NCI-H526 (cell line): ENCODE measurements at regions not wholly inside any gene's neighbourhood (a gene's known extent, or its start where the extent isn't known, plus 50 kb on each side); places are given as distances from the start of the nearest gene placed in this dataset.

Experiments
- DNase-seq, 2 experiments: peaks; one replicate each; lab custom pipeline; 2025; lab: John Stamatoyannopoulos, UW

- DNase-seq: no peak
Measured at GRCh38 chr6:51398793-51399192, 580.1 kb downstream of the TFAP2B start.

DNA sequence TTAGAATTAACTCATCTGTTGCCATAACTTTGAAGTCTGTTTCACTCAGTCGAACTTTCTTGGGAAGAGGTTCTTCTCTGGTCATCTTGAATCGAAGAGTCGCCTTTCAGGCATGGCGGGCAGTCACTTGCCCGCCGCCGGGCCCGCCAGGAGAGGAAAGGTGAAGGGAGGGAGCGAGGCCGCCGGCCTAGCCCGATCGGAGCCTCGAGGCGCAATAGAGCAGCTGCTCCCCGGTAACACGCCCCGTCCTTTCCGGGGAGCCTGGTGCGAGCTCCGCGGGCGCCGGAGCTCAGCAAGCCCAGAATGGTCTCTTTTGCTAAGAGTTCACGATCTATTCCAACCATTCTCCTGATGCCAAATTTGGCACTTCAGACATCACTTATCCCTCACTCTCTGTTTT, 591.8 kb downstream of the TFAP2B start:
- DNase-seq: no peak

GRCh38 chr6:51411496-51412125, 592.9 kb downstream of the TFAP2B start:
- DNase-seq: peak; percentile 58

GRCh38 chr6:51414361-51414760, 595.7 kb downstream of the TFAP2B start:
- DNase-seq: no peak

GRCh38 chr6:51415501-51415900, 596.8 kb downstream of the TFAP2B start:
- DNase-seq: no peak

DNA sequence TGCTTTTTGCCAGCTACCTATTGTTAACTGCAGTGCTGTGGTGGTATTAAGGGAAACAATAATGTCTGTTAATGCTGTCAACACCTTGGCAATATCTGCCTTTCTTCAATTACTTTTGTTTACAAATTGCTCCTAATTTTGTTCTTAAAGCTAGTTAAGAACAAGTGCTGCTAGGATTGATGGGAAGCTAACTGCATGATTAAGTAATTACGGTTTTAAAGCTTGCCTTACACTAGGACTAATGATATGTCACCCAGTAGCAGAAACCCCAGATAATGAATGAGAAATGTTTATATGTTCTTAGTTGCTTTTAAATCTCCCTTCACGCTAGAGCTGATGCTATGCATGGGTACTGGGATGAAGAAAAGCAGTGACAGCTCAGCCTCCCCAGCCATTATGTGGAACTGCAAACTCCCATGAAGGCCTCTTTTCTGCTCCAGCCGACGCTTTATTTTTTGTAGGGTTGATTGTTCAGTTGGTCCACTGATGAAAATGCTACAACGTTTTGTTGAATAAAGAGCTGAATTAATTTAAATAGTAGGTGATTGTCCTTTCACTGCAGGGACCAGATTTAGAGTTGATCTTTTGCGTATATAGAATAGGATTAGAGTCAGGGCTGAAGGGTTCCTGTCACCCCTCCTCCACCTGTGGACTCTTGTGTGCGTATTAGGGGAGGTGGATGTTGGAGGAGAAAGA, 610.5 kb downstream of the TFAP2B start:
- no peak for DNase-seq

DNA sequence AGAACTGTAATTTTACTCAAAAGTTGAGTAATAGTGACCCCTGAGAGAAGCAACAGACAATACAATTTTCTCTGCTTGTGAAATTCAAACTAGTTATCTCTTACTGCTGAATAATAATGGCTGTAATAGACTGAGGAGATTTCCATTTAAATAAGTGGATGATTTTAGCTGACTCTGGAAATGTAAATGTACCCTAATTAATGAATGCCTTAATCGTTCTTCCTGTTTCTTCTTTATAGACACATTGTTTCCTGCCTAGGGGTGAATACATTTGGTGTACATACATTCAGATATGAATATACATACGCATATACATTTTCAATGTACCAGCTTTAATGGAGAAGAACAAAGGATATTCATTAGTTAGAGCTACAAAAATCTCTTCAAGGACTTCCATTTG, 611.9 kb downstream of the TFAP2B start:
- DNase-seq: no peak

GRCh38 chr6:51432481-51432880, 613.8 kb downstream of the TFAP2B start:
- no peak for DNase-seq

DNA sequence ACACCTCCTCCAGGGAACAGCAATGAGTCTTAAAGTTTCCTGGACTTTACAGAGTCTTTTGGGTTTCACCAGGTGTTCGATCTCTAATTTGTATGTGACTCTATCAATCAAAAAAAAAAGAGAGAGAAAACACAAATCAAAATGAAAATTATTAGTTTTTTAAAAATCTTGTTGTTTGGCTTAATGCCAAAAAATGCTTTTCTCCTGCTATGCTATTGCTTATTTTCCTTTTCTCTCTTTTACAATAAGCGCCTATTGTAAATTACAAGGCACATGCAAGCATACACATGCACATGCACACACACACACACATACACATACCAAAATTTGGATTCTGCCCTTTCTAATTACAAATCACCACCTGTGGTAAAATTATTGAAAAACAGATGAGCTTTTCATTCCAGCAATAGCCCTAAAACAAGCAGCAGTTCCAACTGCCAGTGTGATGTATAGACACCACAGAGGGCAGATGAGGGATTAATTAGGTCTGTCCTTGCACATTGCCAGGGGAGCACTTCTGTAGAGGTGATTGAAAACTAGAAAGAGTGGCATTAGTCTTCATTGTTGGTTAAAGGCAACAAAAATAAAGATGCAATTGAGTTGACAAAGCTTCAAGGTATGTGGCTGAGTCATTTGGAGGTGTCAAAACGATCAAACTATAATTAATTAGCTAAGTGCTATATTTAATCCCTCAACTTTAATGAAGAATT, 631.7 kb downstream of the TFAP2B start:
- DNase-seq: no peak

- no peak for DNase-seq
Measured at GRCh38 chr6:51450958-51451357, 632.3 kb downstream of the TFAP2B start.

- DNase-seq: peak in 1 of 2 experiments; percentile 42
Measured at GRCh38 chr6:51456282-51456681, 631.1 kb downstream of the PKHD1 start.

DNA sequence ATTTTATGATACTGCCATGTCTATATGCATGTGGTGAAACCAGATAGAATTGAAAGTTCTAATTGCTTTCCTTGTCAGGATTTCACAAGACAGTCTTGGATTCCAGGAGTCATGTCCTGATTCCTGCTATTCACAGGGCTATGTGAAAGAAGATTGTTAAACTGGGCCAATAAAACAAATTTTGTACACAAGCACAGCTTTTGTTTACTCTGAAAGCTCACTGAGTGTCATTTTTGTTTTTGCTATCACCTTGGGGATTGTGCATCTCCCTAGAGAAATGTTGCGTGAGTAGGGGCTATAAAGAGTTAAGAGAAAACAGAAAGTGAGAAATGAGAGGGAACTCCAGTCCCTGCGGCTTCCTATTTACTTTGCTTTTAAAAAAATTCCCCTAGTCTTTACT, 627.5 kb downstream of the PKHD1 start:
- no peak for DNase-seq

DNA sequence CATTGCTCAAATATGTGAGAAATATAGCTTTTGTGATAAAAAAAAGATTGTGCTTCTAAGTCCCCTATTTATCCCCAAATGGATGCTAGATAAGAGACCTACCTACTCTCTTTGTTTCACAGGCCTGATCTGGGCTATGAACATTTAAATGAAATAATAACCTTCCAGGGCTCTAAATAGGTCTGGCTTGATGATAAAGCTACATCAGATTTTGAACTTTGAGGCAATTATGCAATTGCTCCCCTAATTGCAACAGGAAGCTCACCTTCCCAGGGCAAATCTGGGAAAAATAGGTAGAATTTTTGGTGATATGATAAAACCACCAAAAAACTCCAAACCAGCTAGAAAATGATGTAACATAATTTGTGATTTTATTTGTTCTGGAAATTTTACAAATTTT, 624.5 kb downstream of the PKHD1 start:
- DNase-seq: no peak

DNA sequence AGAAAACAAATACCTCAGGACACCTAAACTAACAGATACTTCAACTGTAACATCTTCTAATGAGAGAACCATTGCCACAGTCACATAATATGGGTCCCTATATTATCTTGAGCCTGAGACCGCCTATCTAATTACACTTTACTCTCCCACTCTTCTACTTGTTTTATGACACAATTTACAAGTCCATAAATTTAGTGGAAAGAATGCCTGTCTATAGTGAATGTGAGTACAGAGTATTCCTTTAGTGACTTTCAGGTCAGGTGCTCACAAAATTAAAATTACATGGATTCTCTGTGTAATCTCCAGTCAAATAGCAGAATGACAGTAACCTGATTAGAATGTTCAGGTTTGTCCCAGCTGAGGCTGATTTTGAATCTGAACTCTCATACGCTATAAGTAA, 624.1 kb downstream of the PKHD1 start:
- no peak for DNase-seq

DNA sequence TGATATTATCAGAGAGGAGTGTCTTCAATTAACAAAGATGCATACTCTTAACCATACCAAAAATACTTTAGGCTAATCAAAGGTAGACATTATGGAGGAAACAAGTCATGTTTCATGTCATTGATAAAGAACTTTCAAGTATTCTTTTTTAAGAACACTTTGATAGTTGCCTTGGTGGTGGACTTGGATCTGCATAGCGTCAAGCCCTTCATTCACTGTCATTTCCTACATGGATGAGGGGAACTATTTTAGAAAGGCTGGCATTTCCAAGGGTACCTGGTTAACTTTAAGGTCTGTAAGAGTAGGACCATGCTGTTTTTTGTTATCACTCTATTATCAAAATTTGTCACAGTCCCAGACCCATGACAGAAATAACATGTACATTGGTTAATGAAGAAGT, 622.5 kb downstream of the PKHD1 start:
- DNase-seq: no peak

GRCh38 chr6:51466427-51466826, 621.0 kb downstream of the PKHD1 start:
- DNase-seq: no peak

DNA sequence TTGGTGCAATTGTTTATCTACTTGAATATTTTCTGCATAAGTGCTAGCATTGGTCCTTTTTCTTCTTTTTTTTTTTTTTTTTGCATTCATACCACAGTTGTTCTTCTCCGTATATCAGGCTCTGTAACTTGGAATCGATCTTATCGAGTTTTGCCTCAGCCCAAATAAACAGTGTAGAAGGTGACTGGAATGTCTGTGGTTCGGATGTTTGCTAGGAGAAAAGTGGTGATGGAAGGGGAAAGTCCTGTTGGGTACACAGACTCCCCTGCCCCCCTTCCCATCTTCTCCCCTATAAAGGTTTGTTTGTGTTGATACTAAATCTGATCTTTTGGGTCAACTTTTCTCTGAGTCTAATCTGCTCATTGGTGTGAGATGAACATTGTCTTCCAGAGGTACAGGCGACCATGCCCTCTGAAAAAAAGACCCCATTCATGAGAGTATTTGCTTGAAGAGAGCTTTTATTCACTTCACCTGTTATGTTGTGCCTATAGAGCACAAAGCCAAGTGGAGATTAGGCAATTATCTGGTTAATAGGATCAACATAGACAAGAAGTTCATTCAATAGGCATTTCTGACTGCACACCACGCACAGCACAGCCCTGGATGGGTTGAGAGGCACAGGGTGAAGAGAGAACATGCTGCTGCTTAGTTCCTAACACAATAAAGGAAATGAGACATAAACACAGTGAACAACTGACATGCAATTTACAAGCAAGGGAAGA, 620.0 kb downstream of the PKHD1 start:
- no peak for DNase-seq

- no peak for DNase-seq
Measured at GRCh38 chr6:51468704-51469103, 618.7 kb downstream of the PKHD1 start.

DNA sequence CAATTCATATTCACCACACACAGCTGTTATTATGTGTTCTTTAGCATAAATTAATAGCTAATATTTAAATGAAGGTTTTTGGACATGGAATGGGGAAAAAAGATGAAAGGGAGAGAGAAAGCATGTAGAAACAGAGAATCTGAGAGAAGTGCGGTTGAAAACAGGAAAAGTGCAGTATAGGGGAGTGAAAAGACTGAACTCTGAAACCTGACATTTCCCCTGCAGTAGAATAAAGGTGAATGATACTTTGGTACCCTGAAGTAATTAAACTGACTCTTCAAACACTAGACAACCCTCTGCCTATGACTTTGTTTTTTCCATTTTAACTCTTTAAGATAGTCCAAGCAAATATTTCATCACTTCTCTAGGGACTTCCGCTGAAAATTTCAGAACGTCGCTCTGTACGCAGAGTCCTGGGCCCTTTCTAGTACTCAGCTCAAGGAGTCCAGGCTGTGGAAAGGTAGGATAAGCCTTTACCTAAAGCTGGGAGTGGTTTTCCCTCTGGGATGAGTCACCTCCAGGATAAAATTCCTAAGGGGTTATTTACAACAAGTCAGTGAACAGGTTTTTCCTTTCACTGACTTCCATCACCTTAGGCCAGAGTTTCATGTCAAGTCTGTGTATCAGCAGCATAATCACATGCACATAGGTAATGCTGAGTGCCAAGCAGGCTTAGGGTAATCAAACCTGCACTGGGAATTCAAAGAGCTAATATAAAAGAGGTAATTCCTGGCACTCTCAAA, 614.5 kb downstream of the PKHD1 start:
- DNase-seq: peak in 1 of 2 experiments; percentile 13

DNA sequence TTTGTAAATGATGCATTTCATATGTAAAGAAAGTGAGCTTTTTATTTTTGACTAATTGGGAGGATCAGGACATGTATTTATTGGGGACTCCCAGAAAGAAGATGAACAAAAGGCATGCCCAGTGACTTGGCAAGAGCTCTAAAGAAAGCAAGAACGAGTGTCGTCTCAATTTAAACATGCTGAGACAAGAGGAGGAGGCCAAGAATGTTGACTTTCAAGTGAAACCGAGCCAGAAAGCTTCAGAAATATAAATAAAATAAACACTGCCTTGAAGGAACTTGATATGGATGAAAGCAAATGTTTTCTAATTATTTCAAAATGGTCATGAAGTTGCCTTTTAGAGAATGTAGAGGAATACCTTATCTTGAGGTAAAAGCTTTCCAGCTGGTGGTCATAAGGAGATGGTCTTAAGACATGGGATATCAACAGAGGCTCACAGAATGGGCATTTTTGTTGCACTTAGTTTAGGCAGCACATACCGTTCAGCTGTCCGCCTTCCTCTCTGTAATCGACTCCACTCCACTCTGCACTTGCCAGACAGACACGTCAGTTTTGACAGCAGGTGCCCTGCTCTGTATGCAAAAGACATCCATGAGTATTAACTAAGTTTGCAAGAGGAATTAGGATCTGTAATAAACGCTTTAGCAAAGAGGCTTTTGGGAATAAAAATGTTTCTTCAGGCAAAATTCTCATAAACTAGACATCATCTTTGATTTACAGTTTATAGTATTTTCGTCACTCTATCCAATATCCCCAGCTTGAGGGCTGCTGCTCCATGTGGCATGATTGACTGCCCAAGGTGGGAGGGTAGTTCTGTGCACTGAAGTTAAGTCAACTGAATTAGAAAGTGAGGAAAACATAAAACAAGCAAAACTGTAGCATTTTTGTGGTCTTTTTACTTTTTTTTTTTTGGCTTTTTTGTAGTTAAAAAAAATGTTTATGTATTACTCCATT, 613.1 kb downstream of the PKHD1 start:
- peak; percentile 43 to 78 for DNase-seq
